HEK293 (cell line): ENCODE measurements at regions not wholly inside any gene's neighbourhood (a gene's known extent, or its start where the extent isn't known, plus 50 kb on each side); places are given as distances from the start of the nearest gene placed in this dataset.

ENCODE experiments used
- CTCF ChIA-PET: fragments of 350-600 bp; formaldehyde crosslinking; extraction: SDS; loops from one replicate; lab custom pipeline; 2021; ENCODE audit warnings: antibody characterized with exemption; lab: Yijun Ruan, JAX
- POLR2A ChIA-PET: fragments of 300-600 bp; formaldehyde crosslinking; extraction: SDS; loops from one replicate; lab custom pipeline; 2020; ENCODE audit warnings: antibody characterized with exemption, inconsistent platforms; lab: Yijun Ruan, JAX
- H3K27ac ChIP-seq: fragments of 200-500 bp; sonication (Bioruptor generic); 2 replicates; pipeline ENCODE4 v1.5.1; 2014; ENCODE audit warnings: low read depth, low read length, control low read depth, inconsistent platforms; ENCODE audit errors: extremely low read depth
- H3K36me3 ChIP-seq, 2 experiments: fragments of 200-500 bp in 1 of 2; sonication (Bioruptor generic) in 1 of 2; 1 replicate in 1 of 2; 2 replicates in 1 of 2; pipeline ENCODE4 v1.5.1; 2014 to 2017; ENCODE audit warnings: inconsistent platforms in 2 of 2, low read length in 2 of 2; ENCODE audit not compliant: control insufficient read depth in 2 of 2, insufficient read depth in 1 of 2
- H3K4me1 ChIP-seq: fragments of 200-500 bp; sonication (Bioruptor generic); 2 replicates; pipeline ENCODE4 v1.5.1; 2014; ENCODE audit warnings: mild to moderate bottlenecking, low read length, inconsistent platforms; ENCODE audit not compliant: control insufficient read depth, insufficient read depth
- H3K4me3 ChIP-seq: 2 replicates; pipeline ENCODE4 v1.5.1; 2011; ENCODE audit warnings: low read depth, mild to moderate bottlenecking, control low read depth, low read length, moderate library complexity
- H3K9me3 ChIP-seq: fragments of 200-500 bp; sonication (Bioruptor generic); 2 replicates; pipeline ENCODE4 v1.5.1; 2014; ENCODE audit warnings: low read depth, low read length, inconsistent platforms; ENCODE audit not compliant: control insufficient read depth, insufficient read depth
- INSM2 ChIP-seq: fragments of 450-650 bp; formaldehyde crosslinking; IDR thresholded peaks from 2 replicates; pipeline ENCODE4 v1.5.1; 2016; ENCODE audit warnings: missing biosample characterization, missing genetic modification characterization
- KLF10 ChIP-seq: fragments of 450-650 bp; IDR thresholded peaks from 2 replicates; pipeline ENCODE4 v1.5.1; 2018; ENCODE audit warnings: missing biosample characterization, mild to moderate bottlenecking, missing genetic modification characterization
- KLF16 ChIP-seq: fragments of 450-650 bp; formaldehyde crosslinking; IDR thresholded peaks from 2 replicates; pipeline ENCODE4 v1.5.1; 2017; ENCODE audit warnings: missing biosample characterization, missing genetic modification characterization
- MYNN ChIP-seq: fragments of 450-650 bp; formaldehyde crosslinking; IDR thresholded peaks from 2 replicates; pipeline ENCODE4 v1.5.1; 2016; ENCODE audit warnings: missing biosample characterization, missing genetic modification characterization, borderline replicate concordance
- PRDM10 ChIP-seq: fragments of 450-650 bp; formaldehyde crosslinking; IDR thresholded peaks from 2 replicates; pipeline ENCODE4 v1.5.1; 2016; ENCODE audit warnings: missing biosample characterization, missing genetic modification characterization
- REST ChIP-seq: fragments of 450-650 bp; formaldehyde crosslinking; IDR thresholded peaks from 2 replicates; pipeline ENCODE4 v1.5.1; 2016; ENCODE audit warnings: missing biosample characterization, missing genetic modification characterization
- SP2 ChIP-seq: fragments of 450-650 bp; formaldehyde crosslinking; IDR thresholded peaks from 2 replicates; pipeline ENCODE4 v1.5.1; 2016; ENCODE audit warnings: missing biosample characterization, missing genetic modification characterization
- TRIM28 ChIP-seq: IDR thresholded peaks from 2 replicates; pipeline ENCODE4 v1.6.1; 2011; ENCODE audit warnings: low read length, control low read depth, borderline replicate concordance
- ZFP69B ChIP-seq: fragments of 450-650 bp; formaldehyde crosslinking; IDR thresholded peaks from 2 replicates; pipeline ENCODE4 v1.5.1; 2016; ENCODE audit warnings: missing biosample characterization, missing genetic modification characterization
- ZNF114 ChIP-seq: fragments of 450-650 bp; formaldehyde crosslinking; IDR thresholded peaks from 2 replicates; pipeline ENCODE4 v1.5.0; 2017; ENCODE audit warnings: missing biosample characterization, missing genetic modification characterization
- ZNF175 ChIP-seq: fragments of 450-650 bp; formaldehyde crosslinking; IDR thresholded peaks from 2 replicates; pipeline ENCODE4 v1.5.1; 2016; ENCODE audit warnings: missing biosample characterization, missing genetic modification characterization
- ZNF211 ChIP-seq: fragments of 450-650 bp; formaldehyde crosslinking; IDR thresholded peaks from 2 replicates; pipeline ENCODE4 v1.5.1; 2016; ENCODE audit warnings: low read depth, missing biosample characterization, missing genetic modification characterization
- ZNF223 ChIP-seq: fragments of 450-650 bp; formaldehyde crosslinking; IDR thresholded peaks from 2 replicates; pipeline ENCODE4 v1.5.1; 2016; ENCODE audit warnings: missing biosample characterization, missing genetic modification characterization
- ZNF366 ChIP-seq: fragments of 450-650 bp; formaldehyde crosslinking; conservative IDR thresholded peaks from 2 replicates; pipeline ENCODE4 v1.5.1; 2016; ENCODE audit warnings: missing biosample characterization, missing genetic modification characterization
- ZNF391 ChIP-seq: fragments of 450-650 bp; formaldehyde crosslinking; IDR thresholded peaks from 2 replicates; pipeline ENCODE4 v1.5.1; 2016; ENCODE audit warnings: low read depth, missing biosample characterization, missing genetic modification characterization, borderline replicate concordance
- ZNF394 ChIP-seq: fragments of 450-650 bp; formaldehyde crosslinking; IDR thresholded peaks from 2 replicates; pipeline ENCODE4 v1.5.1; 2016; ENCODE audit warnings: missing biosample characterization, missing genetic modification characterization, mild to moderate bottlenecking, moderate library complexity, borderline replicate concordance
- ZNF423 ChIP-seq: fragments of 450-650 bp; formaldehyde crosslinking; IDR thresholded peaks from 2 replicates; pipeline ENCODE4 v1.5.1; 2016; ENCODE audit warnings: missing biosample characterization, missing genetic modification characterization
- ZNF629 ChIP-seq: fragments of 450-650 bp; formaldehyde crosslinking; IDR thresholded peaks from 2 replicates; pipeline ENCODE4 v1.5.1; 2017; ENCODE audit warnings: missing biosample characterization, missing genetic modification characterization
- ZNF677 ChIP-seq: fragments of 450-650 bp; IDR thresholded peaks from 2 replicates; pipeline ENCODE4 v1.5.0; 2018; ENCODE audit warnings: missing biosample characterization, mild to moderate bottlenecking, missing genetic modification characterization, moderate library complexity
- ZSCAN23 ChIP-seq: fragments of 450-650 bp; formaldehyde crosslinking; IDR thresholded peaks from 2 replicates; pipeline ENCODE4 v1.5.1; 2016; ENCODE audit warnings: missing biosample characterization, missing genetic modification characterization
- ZSCAN4 ChIP-seq: fragments of 450-650 bp; formaldehyde crosslinking; IDR thresholded peaks from 2 replicates; pipeline ENCODE4 v1.5.1; 2017; ENCODE audit warnings: missing biosample characterization, missing genetic modification characterization

GRCh38 chr6:103750603-103751002 is 1109.1 kb downstream of the HACE1 start (continued):
- TF ChIP-seq ZSCAN4 (no peak), ZFP69B (tag by site-specific recombination) (no peak), MYNN (tag by site-specific recombination) (no peak)

- TF ChIP-seq PRDM10 (tag by site-specific recombination) (no peak), ZNF114 (no peak), INSM2 (tag by site-specific recombination) (no peak), ZNF211 (tag by site-specific recombination) (no peak), REST (tag by site-specific recombination) (no peak), ZNF423 (no peak), ZNF629 (tag by site-specific recombination) (no peak), ZNF394 (tag by site-specific recombination) (no peak), KLF10 (tag by site-specific recombination) (no peak), ZNF391 (tag by site-specific recombination) (no peak), TRIM28 (no peak), ZSCAN23 (no peak), SP2 (tag by site-specific recombination) (no peak), ZNF223 (tag by site-specific recombination) (no peak), ZNF175 (tag by site-specific recombination) (no peak), KLF16 (tag by site-specific recombination) (no peak), ZNF677 (no peak), ZNF366 (tag by site-specific recombination) (no peak)
- Histone ChIP-seq H3K4me1 (no peaks in the 10 kb centered on the region), H3K4me3 (no peak overlapping the region), H3K27ac (no peak overlapping the region), H3K36me3 (no peaks in the 10 kb centered on the region), H3K9me3 (no peaks in the 10 kb centered on the region)
- ChIA-PET CTCF (no interaction called here), POLR2A (no interaction called here)
Measured at GRCh38 chr6:103734016-103734415, 1125.7 kb downstream of the HACE1 start.
